Neural progenitor cell (in vitro differentiated cells): ENCODE measurements at regions not wholly inside any gene's neighbourhood (a gene's known extent, or its start where the extent isn't known, plus 50 kb on each side); places are given as distances from the start of the nearest gene placed in this dataset.
"Not testable (repeated sequence)": the region's sequence is repeated elsewhere in the genome, so short reads cannot be mapped to it uniquely, and the experiment has no call there.

Experiments used
- DNase-seq: peaks from one replicate; pipeline ENCODE4 v3.0.0-alpha.2; 2016; ENCODE audit warnings: low spot score
- H2AFZ ChIP-seq: fragments of 200-600 bp; sonication (generic); replicated peaks from 2 replicates; pipeline ENCODE4 v1.6.1; 2016; ENCODE audit warnings: antibody characterized with exemption
- H3F3A ChIP-seq: fragments of 200-600 bp; sonication (generic); 2 replicates; pipeline ENCODE4 v1.6.1; 2016; ENCODE audit warnings: antibody characterized with exemption, low read depth
- H3K27ac ChIP-seq: fragments of 200-600 bp; sonication (generic); 2 replicates; pipeline ENCODE4 v1.5.1; 2016; ENCODE audit warnings: mild to moderate bottlenecking
- H3K27me3 ChIP-seq: fragments of 200-600 bp; sonication (generic); 2 replicates; pipeline ENCODE4 v1.6.1; 2016; ENCODE audit warnings: mild to moderate bottlenecking, moderate library complexity
- H3K36me3 ChIP-seq: fragments of 200-600 bp; sonication (generic); 2 replicates; pipeline ENCODE4 v1.5.1; 2016
- H3K4me1 ChIP-seq: fragments of 200-600 bp; sonication (generic); 2 replicates; pipeline ENCODE4 v1.6.1; 2016; ENCODE audit warnings: mixed run types
- H3K4me2 ChIP-seq: fragments of 200-600 bp; sonication (generic); 2 replicates; pipeline ENCODE4 v1.6.1; 2016
- H3K4me3 ChIP-seq: fragments of 200-600 bp; sonication (generic); 2 replicates; pipeline ENCODE4 v1.5.1; 2016
- H3K79me2 ChIP-seq: fragments of 200-600 bp; sonication (generic); 2 replicates; pipeline ENCODE4 v1.6.1; 2016; ENCODE audit warnings: low read depth
- H3K9ac ChIP-seq: fragments of 200-600 bp; sonication (generic); 2 replicates; pipeline ENCODE4 v1.6.1; 2016
- H3K9me3 ChIP-seq: fragments of 200-600 bp; sonication (generic); 2 replicates; pipeline ENCODE4 v1.5.1; 2016; ENCODE audit warnings: low read depth
- H4K20me1 ChIP-seq: fragments of 200-600 bp; sonication (generic); 2 replicates; pipeline ENCODE4 v1.6.1; 2016; ENCODE audit warnings: low read depth
- H3K27ac Mint-ChIP-seq: 3 replicates; pipeline ENCODE4 v1.8.0; 2021; ENCODE audit warnings: mixed read lengths
- H3K27me3 Mint-ChIP-seq: 2 replicates; pipeline ENCODE4 v1.8.0; 2022; ENCODE audit warnings: low read depth, mild to moderate bottlenecking, inconsistent platforms, moderate library complexity, mixed read lengths; ENCODE audit not compliant: insufficient read depth
- H3K36me3 Mint-ChIP-seq: 3 replicates; pipeline ENCODE4 v1.8.0; 2021; ENCODE audit warnings: mixed read lengths
- H3K4me1 Mint-ChIP-seq: 3 replicates; pipeline ENCODE4 v1.8.0; 2021; ENCODE audit warnings: mixed read lengths
- H3K4me3 Mint-ChIP-seq: 3 replicates; pipeline ENCODE4 v1.8.0; 2021; ENCODE audit warnings: mild to moderate bottlenecking, moderate library complexity, mixed read lengths
- H3K9me3 Mint-ChIP-seq: 3 replicates; pipeline ENCODE4 v1.8.0; 2020; ENCODE audit warnings: mixed read lengths

DNA sequence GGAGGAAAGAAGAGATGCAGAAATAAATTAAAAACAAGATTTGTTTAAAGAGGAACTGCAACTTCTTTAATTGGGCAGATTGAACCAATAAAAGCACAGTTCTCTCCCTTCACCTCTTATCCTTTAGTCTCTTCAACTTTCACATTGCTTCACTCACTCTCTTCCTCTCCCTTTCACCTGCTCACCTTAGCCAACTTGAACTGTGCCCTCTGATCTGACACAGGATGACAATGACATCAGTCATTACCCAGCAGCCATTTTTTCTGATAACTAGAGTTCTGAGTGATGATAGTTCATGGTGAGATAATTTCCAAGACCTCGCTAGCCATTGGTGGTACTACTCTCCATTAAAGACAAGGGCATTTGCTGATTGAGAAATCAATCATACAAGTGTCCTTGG lies 134.9 kb upstream of the NBPF26 start:
- DNase-seq, H4K20me1 ChIP-seq, H3K79me2 ChIP-seq, H3K4me1 Mint-ChIP-seq, H3K27ac ChIP-seq, H3K9ac ChIP-seq, H3K9me3 Mint-ChIP-seq, H3K4me2 ChIP-seq, H3K27me3 Mint-ChIP-seq, H3K27me3 ChIP-seq, H2AFZ ChIP-seq, H3K4me3 ChIP-seq, H3K4me1 ChIP-seq, H3K4me3 Mint-ChIP-seq, H3F3A ChIP-seq, H3K27ac Mint-ChIP-seq, H3K36me3 Mint-ChIP-seq, H3K9me3 ChIP-seq, H3K36me3 ChIP-seq: not testable (repeated sequence)

DNA sequence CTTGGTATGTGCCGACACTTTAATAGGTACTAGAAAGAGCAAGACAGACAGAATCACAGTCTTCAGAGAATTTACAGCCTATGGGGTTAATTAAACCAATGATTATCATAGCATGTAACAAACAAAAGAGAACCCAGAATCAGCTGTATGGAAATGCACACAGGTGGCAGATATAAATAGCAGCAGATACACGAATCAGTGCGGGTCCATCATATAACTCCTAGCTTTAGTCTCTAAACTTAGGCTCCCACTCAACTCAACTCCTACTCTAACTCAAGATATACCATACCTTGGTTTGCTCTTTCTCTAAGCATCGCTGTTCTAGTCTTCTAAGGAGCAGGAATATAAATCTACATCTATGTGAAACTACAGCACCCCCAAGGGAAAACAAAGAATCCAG lies 132.0 kb upstream of the NBPF26 start:
- not testable (repeated sequence) for H3K4me2 ChIP-seq, DNase-seq, H3K9me3 Mint-ChIP-seq, H3K9ac ChIP-seq, H3K79me2 ChIP-seq, H3K27me3 ChIP-seq, H3K27ac Mint-ChIP-seq, H2AFZ ChIP-seq, H4K20me1 ChIP-seq, H3K4me1 ChIP-seq, H3K9me3 ChIP-seq, H3K36me3 ChIP-seq, H3F3A ChIP-seq, H3K4me3 Mint-ChIP-seq, H3K36me3 Mint-ChIP-seq, H3K27me3 Mint-ChIP-seq, H3K4me1 Mint-ChIP-seq, H3K4me3 ChIP-seq, H3K27ac ChIP-seq

DNA sequence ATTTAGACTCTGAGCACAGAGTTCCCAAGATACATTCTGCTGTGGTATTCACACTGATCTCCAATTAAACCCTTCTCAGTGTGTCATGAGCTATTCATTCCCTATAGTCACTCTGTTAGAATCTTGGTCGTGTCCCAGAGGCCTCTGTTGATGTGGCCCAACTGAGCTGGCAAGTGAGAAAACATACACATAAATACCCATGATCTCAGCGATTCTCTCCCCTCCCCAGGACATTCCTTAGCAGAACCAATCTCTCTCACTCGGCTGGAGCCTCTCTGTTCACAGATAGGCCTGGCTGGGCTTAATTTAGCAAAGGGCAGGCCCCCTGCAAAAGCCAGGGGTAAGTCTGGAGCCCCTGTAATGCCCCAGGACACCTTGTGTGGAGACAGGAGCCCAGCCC lies 130.8 kb upstream of the NBPF26 start:
- H3K4me3 Mint-ChIP-seq, H3K36me3 ChIP-seq, H3K9ac ChIP-seq, H3K27me3 ChIP-seq, H3K79me2 ChIP-seq, DNase-seq, H3K9me3 ChIP-seq, H3F3A ChIP-seq, H3K27ac ChIP-seq, H3K9me3 Mint-ChIP-seq, H2AFZ ChIP-seq, H4K20me1 ChIP-seq, H3K4me1 ChIP-seq, H3K27ac Mint-ChIP-seq, H3K27me3 Mint-ChIP-seq, H3K4me3 ChIP-seq, H3K4me1 Mint-ChIP-seq, H3K36me3 Mint-ChIP-seq, H3K4me2 ChIP-seq: not testable (repeated sequence)

DNA sequence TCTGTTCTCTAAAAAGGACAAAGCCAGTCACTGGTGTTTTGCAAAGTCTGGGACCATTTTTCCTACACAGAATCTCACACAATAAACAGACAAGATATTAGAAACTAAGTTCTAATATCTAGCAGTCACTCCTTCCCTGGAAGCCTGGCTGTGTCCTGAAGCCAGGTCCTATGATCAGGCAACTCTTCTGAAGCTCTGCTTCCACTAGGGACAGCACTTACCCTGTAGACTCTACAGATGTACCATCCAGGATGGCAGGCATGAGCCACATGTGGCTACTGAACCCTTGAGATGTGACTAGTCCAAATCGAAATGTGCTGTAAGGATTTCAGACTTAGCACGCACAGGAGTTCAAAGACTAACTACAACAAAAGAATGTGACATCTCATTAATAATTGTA lies 130.1 kb upstream of the NBPF26 start:
- H2AFZ ChIP-seq, H3K79me2 ChIP-seq, H3K9me3 ChIP-seq, H3K36me3 ChIP-seq, H3K4me3 ChIP-seq, H3K9me3 Mint-ChIP-seq, H3K4me1 Mint-ChIP-seq, H3K4me2 ChIP-seq, H4K20me1 ChIP-seq, H3F3A ChIP-seq, H3K4me3 Mint-ChIP-seq, H3K9ac ChIP-seq, H3K27me3 Mint-ChIP-seq, H3K27ac Mint-ChIP-seq, DNase-seq, H3K27me3 ChIP-seq, H3K4me1 ChIP-seq, H3K27ac ChIP-seq, H3K36me3 Mint-ChIP-seq: not testable (repeated sequence)

DNA sequence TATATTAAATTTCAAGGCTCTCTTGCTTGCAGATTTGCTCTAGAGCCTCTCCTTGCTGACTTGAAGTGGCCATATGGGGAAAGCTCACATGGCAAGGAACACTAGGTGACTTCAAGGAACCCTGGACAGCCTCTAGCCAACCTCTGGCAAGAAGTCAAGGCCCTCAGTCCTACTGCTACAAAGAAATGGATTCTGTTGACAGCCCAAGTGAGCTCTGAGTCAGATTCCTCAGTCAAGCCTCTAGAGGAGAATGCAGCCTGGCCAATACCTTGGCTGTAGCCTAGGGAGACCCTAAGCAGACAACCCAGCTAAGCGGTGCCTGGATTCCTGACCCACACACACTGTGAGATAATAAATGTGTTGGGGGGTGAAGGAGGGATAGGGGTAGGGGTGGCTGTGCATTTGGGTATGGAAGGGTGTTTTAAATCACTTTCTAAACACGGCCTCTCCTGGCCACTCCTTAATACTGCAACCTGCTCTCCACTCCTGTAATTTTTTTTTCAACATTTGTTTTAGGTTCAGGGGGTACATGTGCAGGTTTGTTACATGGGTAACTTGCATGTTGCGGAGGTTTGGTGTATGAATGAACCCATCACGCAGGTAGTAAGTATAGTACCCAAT lies 125.3 kb upstream of the NBPF26 start:
- not testable (repeated sequence) for H3K36me3 Mint-ChIP-seq, H3K9me3 ChIP-seq, H3K4me3 ChIP-seq, H3F3A ChIP-seq, H3K4me1 ChIP-seq, H3K36me3 ChIP-seq, H2AFZ ChIP-seq, DNase-seq, H3K4me2 ChIP-seq, H3K27me3 ChIP-seq, H3K9me3 Mint-ChIP-seq, H3K9ac ChIP-seq, H3K4me3 Mint-ChIP-seq, H3K4me1 Mint-ChIP-seq, H3K27me3 Mint-ChIP-seq, H3K27ac ChIP-seq, H3K27ac Mint-ChIP-seq, H3K79me2 ChIP-seq, H4K20me1 ChIP-seq

DNA sequence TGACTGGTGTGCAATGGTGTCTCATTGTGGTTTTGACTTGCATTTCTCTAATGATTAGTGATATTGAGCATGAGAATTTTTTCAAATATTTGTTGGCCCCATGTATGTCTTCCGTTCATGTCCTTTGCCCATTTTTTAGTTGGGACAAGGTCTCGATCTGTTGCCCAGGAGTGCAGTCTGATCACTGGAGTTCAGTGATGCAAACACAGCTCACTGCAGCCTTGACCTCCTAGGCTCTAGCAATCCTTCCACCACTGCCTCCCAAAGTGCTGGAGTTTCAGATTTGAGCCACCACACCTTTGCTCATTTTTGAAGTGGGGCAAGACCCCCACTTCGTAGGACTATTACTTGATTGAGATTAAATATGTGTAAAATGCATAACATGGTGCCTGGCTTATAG lies 124.2 kb upstream of the NBPF26 start:
- H3K4me1 Mint-ChIP-seq, H3F3A ChIP-seq, H3K79me2 ChIP-seq, H3K27me3 Mint-ChIP-seq, H3K36me3 Mint-ChIP-seq, H2AFZ ChIP-seq, H3K9me3 ChIP-seq, H3K27me3 ChIP-seq, H3K27ac Mint-ChIP-seq, H3K9me3 Mint-ChIP-seq, H3K36me3 ChIP-seq, H3K9ac ChIP-seq, H3K4me3 Mint-ChIP-seq, H4K20me1 ChIP-seq, H3K4me3 ChIP-seq, H3K27ac ChIP-seq, H3K4me1 ChIP-seq, H3K4me2 ChIP-seq, DNase-seq: not testable (repeated sequence)

DNA sequence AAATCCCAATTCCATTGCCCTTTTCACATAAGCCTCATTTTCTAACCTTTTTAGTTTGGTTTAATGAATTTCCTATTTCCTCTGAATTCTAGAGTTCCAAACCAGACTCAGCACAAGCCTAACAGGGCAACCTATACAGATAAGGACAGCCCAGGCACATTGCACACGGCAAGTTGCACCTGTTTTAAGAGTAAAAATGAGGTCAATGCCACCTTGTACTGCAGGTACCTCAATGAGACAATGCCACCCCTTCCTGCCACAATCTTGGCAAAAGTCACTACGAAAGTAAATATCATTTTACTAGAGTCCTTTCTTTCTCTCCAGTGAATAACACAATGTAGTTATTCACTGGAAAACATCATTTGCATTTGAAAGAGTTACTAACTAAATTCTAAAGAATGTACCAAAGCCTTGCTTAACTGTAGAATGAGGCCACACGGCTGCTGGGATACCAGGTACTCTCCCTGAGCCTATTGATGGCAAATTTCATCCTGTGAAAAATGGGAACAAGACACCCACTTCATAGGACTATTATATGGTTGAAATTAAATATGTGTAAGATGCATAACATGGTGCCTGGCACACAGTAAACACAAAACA lies 123.2 kb upstream of the NBPF26 start:
- H3K4me2 ChIP-seq, H3K4me1 ChIP-seq, H3K4me1 Mint-ChIP-seq, H3K4me3 ChIP-seq, H3F3A ChIP-seq, H3K9ac ChIP-seq, DNase-seq, H3K9me3 Mint-ChIP-seq, H3K36me3 Mint-ChIP-seq, H3K36me3 ChIP-seq, H3K27me3 Mint-ChIP-seq, H3K79me2 ChIP-seq, H3K27ac ChIP-seq, H2AFZ ChIP-seq, H3K27me3 ChIP-seq, H4K20me1 ChIP-seq, H3K9me3 ChIP-seq, H3K4me3 Mint-ChIP-seq, H3K27ac Mint-ChIP-seq: not testable (repeated sequence)

DNA sequence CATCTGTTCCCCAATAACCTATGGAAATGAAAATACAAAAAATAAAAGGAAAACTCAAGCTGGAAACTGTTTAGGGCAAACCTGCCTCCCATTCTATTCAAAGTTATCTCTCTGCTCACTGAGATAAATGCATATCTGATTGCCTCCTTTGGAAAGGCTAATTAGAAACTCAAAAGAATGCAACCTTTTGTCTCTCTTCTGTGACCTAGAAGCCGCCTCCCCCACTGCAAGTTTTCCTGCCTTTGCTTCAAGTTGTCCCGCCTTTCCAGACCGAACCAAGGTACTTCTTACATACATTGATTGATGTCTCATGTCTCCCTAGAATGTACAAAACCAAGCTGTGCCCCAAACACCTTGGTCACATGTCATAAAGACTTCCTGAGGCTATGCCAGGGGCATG lies 115.9 kb upstream of the NBPF26 start:
- H3K4me2 ChIP-seq, H3F3A ChIP-seq, H4K20me1 ChIP-seq, H3K79me2 ChIP-seq, H3K9ac ChIP-seq, H3K36me3 Mint-ChIP-seq, DNase-seq, H3K9me3 ChIP-seq, H3K4me1 Mint-ChIP-seq, H2AFZ ChIP-seq, H3K36me3 ChIP-seq, H3K4me3 ChIP-seq, H3K4me1 ChIP-seq, H3K27me3 Mint-ChIP-seq, H3K4me3 Mint-ChIP-seq, H3K27me3 ChIP-seq, H3K27ac ChIP-seq, H3K27ac Mint-ChIP-seq, H3K9me3 Mint-ChIP-seq: not testable (repeated sequence)
